Esophagus muscularis mucosa (tissue), 4 donors: ENCODE measurements at regions not wholly inside any gene's neighbourhood (a gene's known extent, or its start where the extent isn't known, plus 50 kb on each side); places are given as distances from the start of the nearest gene placed in this dataset.

Experiments used
- DNase-seq: peaks from one replicate; pipeline ENCODE4 v3.0.0-alpha.2; 2017; ENCODE audit errors: extremely low spot score
- H3K27ac ChIP-seq, 4 donors: fragments of 200-600 bp; sonication (generic); replicated peaks in 1 of 4; 1 replicate in 3 of 4; 2 replicates in 1 of 4; pipeline ENCODE4 v1.5.1; 2016 to 2019; ENCODE audit warnings: mild to moderate bottlenecking in 1 of 4
- H3K27me3 ChIP-seq, 4 donors: fragments of 200-600 bp; sonication (generic); one replicate each; pipeline versions ENCODE4 v1.5.1 to v1.6.0; 2016 to 2019
- H3K36me3 ChIP-seq, 4 donors: fragments of 200-600 bp; sonication (generic); one replicate each; pipeline ENCODE4 v1.5.1; 2016 to 2019
- H3K4me1 ChIP-seq, 4 donors: fragments of 200-600 bp; sonication (generic); one replicate each; pipeline ENCODE4 v1.5.1; 2016 to 2019
- H3K4me3 ChIP-seq, 4 donors: fragments of 200-600 bp; sonication (generic); 1 replicate in 2 of 4; 2 replicates in 2 of 4; pipeline ENCODE4 v1.5.1; 2016 to 2019; ENCODE audit warnings: mild to moderate bottlenecking in 4 of 4, moderate library complexity in 1 of 4
- H3K9me3 ChIP-seq, 4 donors: fragments of 200-600 bp; sonication (generic); 1 replicate in 3 of 4; 2 replicates in 1 of 4; pipeline ENCODE4 v1.5.1; 2016 to 2019
- EP300 ChIP-seq: sonication (generic); formaldehyde crosslinking; IDR thresholded peaks from one replicate; pipeline ENCODE4 v1.6.1; 2017; ENCODE audit warnings: antibody characterized with exemption
- POLR2A ChIP-seq: fragments of 450-650 bp; IDR thresholded peaks from one replicate; pipeline ENCODE4 v1.6.1; 2017; ENCODE audit warnings: antibody characterized with exemption, moderate library complexity, mild to moderate bottlenecking, low read depth
- POLR2AphosphoS5 ChIP-seq, 2 donors: sonication (generic); formaldehyde crosslinking; IDR thresholded peaks; one replicate each; pipeline ENCODE4 v1.6.1; 2017; ENCODE audit warnings: antibody characterized with exemption in 2 of 2
- WGBS: methylation state at CpG from one replicate; pipeline ENCODE4 v1.1.5; 2018; 5-methylcytosine and 5-hydroxymethylcytosine counted together
- intact Hi-C: fragments of 100-400 bp; cut with DNase I; formaldehyde crosslinking; loops from one replicate; pipeline ENCODE4 v1.15.1; 2023
- TF ChIP-seq, protein P1 (sequence below), 3 experiments: fragments of 200-600 bp in 2 of 3; fragments of 450-650 bp in 1 of 3; sonication (generic) in 2 of 3; IDR thresholded peaks; one replicate each; pipeline ENCODE4 v1.5.1; 2017 to 2019; ENCODE audit warnings: antibody characterized with exemption in 3 of 3, mild to moderate bottlenecking in 2 of 3, moderate library complexity in 1 of 3

DNA sequence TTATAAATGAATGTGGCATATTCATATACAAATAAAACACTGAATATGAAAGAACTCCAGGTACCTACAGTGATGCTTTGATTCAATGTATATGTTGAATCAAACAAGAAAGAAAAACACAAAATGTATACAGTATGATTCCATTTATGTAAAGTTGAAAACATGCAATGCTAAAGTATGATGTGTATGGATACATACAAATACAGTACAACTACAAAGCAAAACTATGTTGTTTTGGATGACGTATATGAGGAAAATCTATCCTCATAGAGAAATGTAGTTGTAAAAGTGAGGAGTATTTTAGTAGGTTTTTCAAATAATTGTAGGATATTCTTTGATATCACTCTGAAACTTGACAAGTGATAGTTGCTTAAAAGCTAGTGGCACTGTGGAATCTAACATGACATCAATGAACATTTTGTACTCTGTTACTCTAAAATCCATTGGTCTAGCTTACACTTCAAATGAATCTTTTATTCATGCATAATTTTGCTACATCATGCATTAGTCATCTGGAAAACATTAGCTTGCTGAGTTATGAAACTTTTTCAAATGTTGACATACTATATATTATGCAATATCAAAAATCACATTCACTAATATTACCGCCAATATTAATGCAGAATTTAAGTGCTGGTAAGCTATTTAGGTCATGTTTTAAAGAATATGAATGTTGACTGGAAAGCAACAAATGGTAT lies 278.1 kb upstream of the CHRNA7 start:
- intact Hi-C loops: no loop called here
- Histone ChIP-seq H3K4me3 (no peak overlapping the region), H3K36me3 (no peaks in the 10 kb centered on the region), H3K9me3 (no peaks in the 10 kb centered on the region), H3K27ac (no peak overlapping the region), H3K4me1 (no peaks in the 10 kb centered on the region), H3K27me3 (no peaks in the 10 kb centered on the region)
- DNase-seq: no peak
- TF ChIP-seq POLR2AphosphoS5 (IDR thresholded peaks at IDR 0.05) (no peak), POLR2A (no peak), EP300 (no peak)
- TF ChIP-seq, protein P1, sequence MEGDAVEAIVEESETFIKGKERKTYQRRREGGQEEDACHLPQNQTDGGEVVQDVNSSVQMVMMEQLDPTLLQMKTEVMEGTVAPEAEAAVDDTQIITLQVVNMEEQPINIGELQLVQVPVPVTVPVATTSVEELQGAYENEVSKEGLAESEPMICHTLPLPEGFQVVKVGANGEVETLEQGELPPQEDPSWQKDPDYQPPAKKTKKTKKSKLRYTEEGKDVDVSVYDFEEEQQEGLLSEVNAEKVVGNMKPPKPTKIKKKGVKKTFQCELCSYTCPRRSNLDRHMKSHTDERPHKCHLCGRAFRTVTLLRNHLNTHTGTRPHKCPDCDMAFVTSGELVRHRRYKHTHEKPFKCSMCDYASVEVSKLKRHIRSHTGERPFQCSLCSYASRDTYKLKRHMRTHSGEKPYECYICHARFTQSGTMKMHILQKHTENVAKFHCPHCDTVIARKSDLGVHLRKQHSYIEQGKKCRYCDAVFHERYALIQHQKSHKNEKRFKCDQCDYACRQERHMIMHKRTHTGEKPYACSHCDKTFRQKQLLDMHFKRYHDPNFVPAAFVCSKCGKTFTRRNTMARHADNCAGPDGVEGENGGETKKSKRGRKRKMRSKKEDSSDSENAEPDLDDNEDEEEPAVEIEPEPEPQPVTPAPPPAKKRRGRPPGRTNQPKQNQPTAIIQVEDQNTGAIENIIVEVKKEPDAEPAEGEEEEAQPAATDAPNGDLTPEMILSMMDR (IDR thresholded peaks at IDR 0.05): no peak
- WGBS: 63% methylated on average over 2 of the region's 2 CpGs

DNA sequence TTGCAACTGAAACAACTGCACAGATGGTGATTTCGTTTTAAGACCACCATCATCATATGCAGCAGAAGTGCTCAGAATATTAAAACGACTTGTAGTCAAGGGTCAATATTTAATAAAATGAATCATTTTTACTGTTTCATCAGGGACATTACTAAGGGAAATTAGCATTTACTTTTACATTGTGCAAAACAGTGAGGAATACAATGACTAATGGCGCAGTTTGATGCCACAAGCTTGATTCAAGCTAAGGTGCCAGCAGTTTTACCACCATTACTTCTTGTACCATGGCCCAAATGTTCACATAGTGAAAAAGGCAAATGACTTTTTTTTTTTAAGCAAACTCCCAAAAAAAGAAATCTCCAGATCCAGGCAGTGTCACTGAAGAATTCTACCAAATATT lies 277.4 kb upstream of the CHRNA7 start:
- no peak overlapping the region for H3K4me3 ChIP-seq
- no peak overlapping the region for H3K27ac ChIP-seq
- no peaks in the 10 kb centered on the region for H3K4me1 ChIP-seq
- H3K27me3 ChIP-seq: no peaks in the 10 kb centered on the region
- no peaks in the 10 kb centered on the region for H3K9me3 ChIP-seq
- WGBS: 82% methylated on average over 3 of the region's 3 CpGs
- intact Hi-C loops: no loop called here
- no peak for DNase-seq
- TF ChIP-seq POLR2A (no peak), EP300 (no peak), POLR2AphosphoS5 (IDR thresholded peaks at IDR 0.05) (no peak)
- TF ChIP-seq, protein P1 (IDR thresholded peaks at IDR 0.05): no peak
- H3K36me3 ChIP-seq: no peaks in the 10 kb centered on the region

DNA sequence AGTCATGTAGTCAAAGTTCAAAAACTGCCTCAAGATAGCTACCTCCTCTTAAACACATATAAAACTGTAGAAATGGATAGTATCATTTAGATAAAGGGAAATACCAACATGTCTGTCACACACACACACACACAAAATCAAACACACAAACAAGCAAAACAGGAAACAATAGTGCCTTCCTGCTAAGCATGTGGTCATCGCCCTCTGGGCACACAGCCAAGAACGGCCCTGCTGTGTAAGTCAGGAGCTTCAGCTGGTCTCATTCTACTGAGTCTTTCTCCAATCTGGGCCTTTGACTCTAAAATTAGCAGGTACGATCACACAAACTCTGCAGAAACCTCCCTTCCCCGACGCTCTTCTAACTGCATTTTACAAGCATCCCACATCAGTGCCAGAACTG lies 272.2 kb upstream of the CHRNA7 start:
- Histone ChIP-seq H3K4me3 (no peak overlapping the region), H3K27ac (no peak overlapping the region), H3K9me3 (no peaks in the 10 kb centered on the region), H3K36me3 (no peaks in the 10 kb centered on the region), H3K4me1 (no peaks in the 10 kb centered on the region), H3K27me3 (no peaks in the 10 kb centered on the region)
- TF ChIP-seq POLR2AphosphoS5 (IDR thresholded peaks at IDR 0.05): no peak
- TF ChIP-seq, protein P1 (IDR thresholded peaks at IDR 0.05): no peak
- no peak for TF ChIP-seq POLR2A
- TF ChIP-seq EP300: no peak
- 67% methylated on average over 5 of the region's 5 CpGs for WGBS
- no peak for DNase-seq
- intact Hi-C loops: no loop called here

DNA sequence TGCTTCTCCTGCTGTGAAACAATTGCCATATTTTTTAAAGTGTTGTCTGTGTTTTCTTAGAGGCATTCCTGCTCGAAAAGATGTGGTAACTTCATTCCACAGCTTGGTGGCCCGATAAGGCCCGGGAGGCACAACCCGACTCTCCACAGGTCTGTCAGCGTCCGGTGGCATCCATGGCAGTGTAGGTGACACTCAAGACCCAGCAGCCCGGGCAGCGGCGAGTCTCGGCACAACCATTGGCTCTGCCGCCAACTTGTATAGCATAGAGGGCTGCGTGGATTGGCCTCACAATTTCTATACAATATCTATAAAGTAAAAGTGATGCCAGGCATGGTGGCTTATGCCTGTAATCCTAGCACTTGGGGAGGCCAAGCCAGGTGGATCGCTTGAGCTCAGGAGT lies 262.3 kb upstream of the CHRNA7 start:
- no peak overlapping the region for H3K4me3 ChIP-seq
- no peak overlapping the region for H3K27ac ChIP-seq
- WGBS: 96% methylated on average over 13 of the region's 13 CpGs
- H3K9me3 ChIP-seq: no peaks in the 10 kb centered on the region
- no peaks in the 10 kb centered on the region for H3K4me1 ChIP-seq
- intact Hi-C loops: no loop called here
- no peaks in the 10 kb centered on the region for H3K27me3 ChIP-seq
- DNase-seq: no peak
- H3K36me3 ChIP-seq: no peaks in the 10 kb centered on the region
- no peak for TF ChIP-seq POLR2A
- TF ChIP-seq POLR2AphosphoS5 (IDR thresholded peaks at IDR 0.05): no peak
- no peak for TF ChIP-seq EP300
- TF ChIP-seq, protein P1 (IDR thresholded peaks at IDR 0.05): no peak

DNA sequence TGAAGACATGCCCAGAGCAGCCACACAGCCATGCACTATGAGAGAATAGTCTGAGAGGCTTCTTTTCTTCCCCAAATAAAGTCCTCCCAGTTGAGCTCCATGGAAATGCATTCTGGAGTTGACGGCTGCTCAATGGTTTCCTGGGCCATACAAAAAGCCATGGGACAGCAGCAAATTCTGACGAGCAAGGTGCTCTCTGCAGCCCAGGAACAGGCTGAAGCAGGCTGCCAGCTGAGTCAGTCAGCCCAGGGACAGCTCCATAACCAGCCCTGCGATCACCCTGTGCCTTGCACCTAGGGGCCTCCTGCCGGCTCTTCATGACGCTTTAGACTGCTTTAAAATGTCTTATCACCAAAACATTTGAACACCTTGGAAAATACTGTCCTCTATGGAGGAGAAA lies 256.3 kb upstream of the CHRNA7 start:
- TF ChIP-seq, protein P1 (IDR thresholded peaks at IDR 0.05): no peak
- WGBS: 44% methylated on average over 5 of the region's 5 CpGs
- intact Hi-C loops: no loop called here
- Histone ChIP-seq H3K4me3 (no peak overlapping the region), H3K4me1 (no peaks in the 10 kb centered on the region), H3K27me3 (no peaks in the 10 kb centered on the region), H3K27ac (no peak overlapping the region), H3K36me3 (no peaks in the 10 kb centered on the region), H3K9me3 (no peaks in the 10 kb centered on the region)
- no peak for DNase-seq
